Astrocyte of the cerebellum (primary cell): ENCODE measurements at regions not wholly inside any gene's neighbourhood (a gene's known extent, or its start where the extent isn't known, plus 50 kb on each side); places are given as distances from the start of the nearest gene placed in this dataset.

Source experiments
- DNase-seq: peaks from one replicate; pipeline ENCODE4 v3.0.0-alpha.2; 2011; ENCODE audit warnings: low read depth
- H3K4me3 ChIP-seq: 2 replicates; pipeline ENCODE4 v1.5.1; 2011; ENCODE audit warnings: mild to moderate bottlenecking, low read depth, low read length, moderate library complexity
- CTCF ChIP-seq: IDR thresholded peaks from 2 replicates; pipeline ENCODE4 v1.5.1; 2012; ENCODE audit warnings: low read length, low read depth, moderate library complexity, mild to moderate bottlenecking; ENCODE audit errors: missing control alignments
- in situ Hi-C: cut with HindIII; loops from 2 replicates; pipeline ENCODE4 v1.10.0; 2017; ENCODE audit warnings: low sequenced_read_pairs

- TF ChIP-seq CTCF, result no peak
- in situ Hi-C loops, result no loop called here
- H3K4me3 ChIP-seq, result no peak overlapping the region
- no peak for DNase-seq
Observed at GRCh38 chr12:60194678-60195077, 598.8 kb downstream of the SLC16A7 start.

DNA sequence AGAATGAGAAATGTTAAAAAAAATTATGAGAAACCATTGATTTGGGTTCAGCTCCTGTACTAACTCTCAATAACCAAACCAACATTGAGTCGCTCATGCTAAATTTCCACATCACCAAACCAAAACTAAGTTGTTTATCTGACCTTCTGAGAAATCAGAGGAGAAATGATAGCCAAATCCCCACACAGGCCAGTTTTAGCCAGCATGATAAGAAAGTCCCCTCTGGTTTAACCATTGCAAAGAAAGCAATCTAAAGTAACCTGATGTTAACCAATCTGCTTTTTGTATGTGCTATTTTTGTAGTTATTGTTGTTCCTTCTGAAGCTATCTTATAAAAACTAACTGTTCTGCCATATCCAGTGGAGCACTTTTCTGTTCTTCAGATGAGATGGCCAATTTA, 599.7 kb downstream of the SLC16A7 start:
- in situ Hi-C loops, result no loop called here
- H3K4me3 ChIP-seq, result no peak overlapping the region
- no peak for DNase-seq
- no peak for TF ChIP-seq CTCF

- TF ChIP-seq CTCF, result no peak
- DNase-seq, result no peak
- in situ Hi-C loops, result no loop called here
Observed at GRCh38 chr12:60196366-60196765, 600.5 kb downstream of the SLC16A7 start.

GRCh38 chr12:60197589-60197988, 601.8 kb downstream of the SLC16A7 start:
- H3K4me3 ChIP-seq, result no peak overlapping the region
- no peak for TF ChIP-seq CTCF
- no peak for DNase-seq
- in situ Hi-C loops, result no loop called here

More at GRCh38 chr12:60196366-60196765, 600.5 kb downstream of the SLC16A7 start:
- no peak overlapping the region for H3K4me3 ChIP-seq

DNA sequence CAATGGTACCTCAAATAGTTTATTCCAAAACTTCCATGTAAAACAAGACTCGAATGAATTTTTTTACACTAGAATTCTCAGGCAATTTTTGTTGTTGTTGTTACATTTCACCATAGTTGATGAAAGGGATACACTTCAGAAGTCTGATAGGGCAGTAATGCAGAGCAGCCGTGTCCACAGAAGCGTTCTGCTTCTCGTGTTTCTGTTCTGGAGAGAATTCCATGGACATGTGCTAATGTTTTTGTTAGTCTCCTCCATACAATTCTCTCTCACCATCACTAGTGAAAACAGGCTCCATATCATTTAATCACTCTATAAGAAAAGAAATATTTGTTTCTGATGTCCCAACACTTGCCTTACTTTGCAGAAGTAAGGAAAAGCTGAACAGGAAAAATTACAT, 606.1 kb downstream of the SLC16A7 start:
- no peak for TF ChIP-seq CTCF
- DNase-seq, result no peak
- in situ Hi-C loops, result no loop called here

DNA sequence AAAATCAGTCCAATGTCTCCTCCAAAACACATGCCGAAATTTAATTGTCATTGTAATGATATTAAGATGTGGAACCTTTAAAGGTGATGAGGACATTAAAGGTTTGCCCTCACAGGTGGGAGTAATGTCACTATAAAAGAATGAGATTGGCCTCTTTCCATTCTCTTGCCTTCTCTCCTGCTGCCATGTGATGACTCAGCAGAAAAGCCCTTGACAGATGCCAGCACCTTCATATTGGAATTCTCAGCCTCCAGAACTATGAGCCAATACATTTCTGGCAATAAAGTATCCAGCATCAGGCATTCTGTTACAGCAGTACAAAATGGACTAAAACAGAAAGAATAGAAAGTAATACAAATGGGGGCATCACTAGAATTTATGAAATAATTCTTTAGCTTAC, 609.7 kb downstream of the SLC16A7 start:
- TF ChIP-seq CTCF, result no peak
- DNase-seq, result peak; percentile 26
- H3K4me3 ChIP-seq, result no peak overlapping the region
- in situ Hi-C loops, result no loop called here

More for the DNA sequence above, 606.1 kb downstream of the SLC16A7 start:
- H3K4me3 ChIP-seq, result no peak overlapping the region

- TF ChIP-seq CTCF, result no peak
- in situ Hi-C loops, result no loop called here
- no peak for DNase-seq
- H3K4me3 ChIP-seq, result no peak overlapping the region
Observed at GRCh38 chr12:60209521-60209920, 613.7 kb downstream of the SLC16A7 start.
